Fibroblast of lung (primary cell): ENCODE measurements at regions not wholly inside any gene's neighbourhood (a gene's known extent, or its start where the extent isn't known, plus 50 kb on each side); places are given as distances from the start of the nearest gene placed in this dataset.
A peak's percentile ranks its signal among the peaks of the same experiment; 100 is the strongest.

Source experiments
- DNase-seq, 2 donors: peaks; one replicate each; pipeline versions ENCODE4 v3.0.0 to v3.0.0-alpha.2; 2010; ENCODE audit warnings: low read depth in 2 of 2
- H2AFZ ChIP-seq: 2 replicates; pipeline ENCODE4 v1.5.1; 2012; ENCODE audit warnings: low read length, control low read depth, inconsistent platforms
- H3K27ac ChIP-seq: 2 replicates; pipeline ENCODE4 v1.5.1; 2011; ENCODE audit warnings: low read length, control low read depth; ENCODE audit not compliant: insufficient read depth
- H3K27me3 ChIP-seq: 2 replicates; pipeline ENCODE4 v1.5.1; 2011; ENCODE audit warnings: mild to moderate bottlenecking, low read length; ENCODE audit not compliant: control insufficient read depth, insufficient read depth
- H3K36me3 ChIP-seq: 2 replicates; pipeline ENCODE4 v1.5.1; 2011; ENCODE audit warnings: low read length; ENCODE audit not compliant: control insufficient read depth, insufficient read depth
- H3K4me1 ChIP-seq: 2 replicates; pipeline ENCODE4 v1.5.1; 2011; ENCODE audit warnings: low read length; ENCODE audit not compliant: control insufficient read depth, insufficient read depth; ENCODE audit errors: extremely low read depth
- H3K4me2 ChIP-seq: 2 replicates; pipeline ENCODE4 v1.5.1; 2011; ENCODE audit warnings: low read length, control low read depth; ENCODE audit not compliant: insufficient read depth; ENCODE audit errors: extremely low read depth
- H3K4me3 ChIP-seq, 4 experiments: fragments of 200-600 bp in 1 of 4; sonication (generic) in 1 of 4; replicated peaks in 1 of 4; 2 replicates each; pipeline ENCODE4 v1.5.1; 2011 to 2016; ENCODE audit warnings: low read length in 4 of 4, low read depth in 3 of 4, mild to moderate bottlenecking in 3 of 4, control low read depth in 2 of 4, inconsistent platforms in 1 of 4, mixed read lengths in 1 of 4; ENCODE audit not compliant: insufficient read depth in 1 of 4; ENCODE audit errors: control extremely low read depth in 1 of 4
- H3K79me2 ChIP-seq: 2 replicates; pipeline ENCODE4 v1.5.1; 2012; ENCODE audit warnings: mild to moderate bottlenecking, low read length, inconsistent platforms; ENCODE audit not compliant: control insufficient read depth, insufficient read depth
- H3K9ac ChIP-seq: 2 replicates; pipeline ENCODE4 v1.5.1; 2011; ENCODE audit warnings: mild to moderate bottlenecking, low read length, control low read depth; ENCODE audit not compliant: insufficient read depth
- H3K9me3 ChIP-seq: 2 replicates; pipeline ENCODE4 v1.5.1; 2012; ENCODE audit warnings: low read depth, low read length; ENCODE audit not compliant: control insufficient read depth, insufficient read depth
- H4K20me1 ChIP-seq: 2 replicates; pipeline ENCODE4 v1.5.1; 2011; ENCODE audit warnings: low read length; ENCODE audit not compliant: control insufficient read depth, insufficient read depth; ENCODE audit errors: extremely low read depth
- CTCF ChIP-seq, 2 donors: IDR thresholded peaks in 1 of 2; conservative IDR thresholded peaks in 1 of 2; 1 replicate in 1 of 2; 2 replicates in 1 of 2; pipeline ENCODE4 v1.5.1; 2011 to 2012; ENCODE audit warnings: low read length in 2 of 2, control low read depth in 1 of 2, inconsistent platforms in 1 of 2, low read depth in 1 of 2, mild to moderate bottlenecking in 1 of 2
- EZH2 ChIP-seq: IDR thresholded peaks from 2 replicates; pipeline ENCODE4 v1.5.1; 2012; ENCODE audit warnings: low read length, control low read depth, mild to moderate bottlenecking; ENCODE audit errors: missing control alignments

GRCh38 chr22:44572414-44573207, 74.6 kb upstream of the RTL6 start:
- DNase-seq = peak in 1 of 2 donors; percentile 8
- Histone ChIP-seq H4K20me1 (no peaks in the 10 kb centered on the region), H3K27ac (no peak overlapping the region), H3K9ac (no peak overlapping the region), H3K27me3 (peaks cover 12% of the 10 kb centered on the region), H3K79me2 (no peaks in the 10 kb centered on the region), H3K4me1 (no peaks in the 10 kb centered on the region), H3K4me2 (no peak overlapping the region), H2AFZ (no peak overlapping the region), H3K4me3 (no peak overlapping the region), H3K36me3 (no peaks in the 10 kb centered on the region), H3K9me3 (no peaks in the 10 kb centered on the region)
- no peak for TF ChIP-seq CTCF (conservative IDR thresholded peaks at IDR 0.05 in 1 of 2, IDR thresholded peaks at IDR 0.05 in 1 of 2; ENCODE audit: low read depth in 1 of 2, low read length in 2 of 2)
- TF ChIP-seq EZH2 = no peak

GRCh38 chr22:44571566-44572413, 73.8 kb upstream of the RTL6 start:
- no peaks in the 10 kb centered on the region for H4K20me1 ChIP-seq
- no peak overlapping the region for H3K4me3 ChIP-seq
- no peak overlapping the region for H3K9ac ChIP-seq
- DNase-seq = no peak
- H3K27me3 ChIP-seq = peaks cover 12% of the 10 kb centered on the region
- H2AFZ ChIP-seq = no peak overlapping the region
- no peaks in the 10 kb centered on the region for H3K4me1 ChIP-seq
- no peak overlapping the region for H3K27ac ChIP-seq
- H3K4me2 ChIP-seq = no peak overlapping the region
- no peaks in the 10 kb centered on the region for H3K36me3 ChIP-seq
- H3K9me3 ChIP-seq = no peaks in the 10 kb centered on the region
- H3K79me2 ChIP-seq = no peaks in the 10 kb centered on the region
- no peak for TF ChIP-seq CTCF (conservative IDR thresholded peaks at IDR 0.05 in 1 of 2, IDR thresholded peaks at IDR 0.05 in 1 of 2; ENCODE audit: low read depth in 1 of 2, low read length in 2 of 2)
- TF ChIP-seq EZH2 = no peak
